T-helper 17 cell (primary cell): ENCODE measurements at regions not wholly inside any gene's neighbourhood (a gene's known extent, or its start where the extent isn't known, plus 50 kb on each side); places are given as distances from the start of the nearest gene placed in this dataset.

ENCODE experiments used
- ATAC-seq: fragments of 150-1000 bp; cut with Tn5 transposase; 2 replicates; pipeline ENCODE4 v1.10.0; 2021; ENCODE audit warnings: mild to moderate bottlenecking, moderate library complexity
- DNase-seq, 3 donors: peaks; one replicate each; pipeline versions ENCODE4 v3.0.0 to v3.0.0-alpha.2; 2020 to 2021
- H3K9me3 ChIP-seq: one replicate; pipeline ENCODE4 v1.7.0; 2013; ENCODE audit warnings: low read length, mild to moderate bottlenecking; ENCODE audit not compliant: control insufficient read depth, poor library complexity, severe bottlenecking
- H3K27ac Mint-ChIP-seq: one replicate; pipeline ENCODE4 v1.8.0; 2022; ENCODE audit warnings: mild to moderate bottlenecking, moderate library complexity, mixed read lengths
- H3K27me3 Mint-ChIP-seq: one replicate; pipeline ENCODE4 v1.8.0; 2022; ENCODE audit warnings: mixed read lengths
- H3K36me3 Mint-ChIP-seq: one replicate; pipeline ENCODE4 v1.8.0; 2022; ENCODE audit warnings: low read depth, mixed read lengths
- H3K4me1 Mint-ChIP-seq: one replicate; pipeline ENCODE4 v1.8.0; 2022; ENCODE audit warnings: mild to moderate bottlenecking, mixed read lengths
- H3K4me3 Mint-ChIP-seq: one replicate; pipeline ENCODE4 v1.8.0; 2022; ENCODE audit warnings: mild to moderate bottlenecking, moderate library complexity, mixed read lengths

- no peak overlapping the region for H3K27ac Mint-ChIP-seq
- ATAC-seq: no peak
- H3K27me3 Mint-ChIP-seq: peaks cover 10% of the 10 kb centered on the region
- no peaks in the 10 kb centered on the region for H3K36me3 Mint-ChIP-seq
- H3K4me1 Mint-ChIP-seq: no peaks in the 10 kb centered on the region
- H3K4me3 Mint-ChIP-seq: no peak overlapping the region
- no peaks in the 10 kb centered on the region for H3K9me3 ChIP-seq
- no peak for DNase-seq
Observed at GRCh38 chr2:118509319-118510004, 338.0 kb downstream of the EN1 start.

- DNase-seq (no peak), ATAC-seq (no peak)
- H3K4me3 Mint-ChIP-seq: no peak overlapping the region
- H3K27ac Mint-ChIP-seq: no peak overlapping the region
- no peaks in the 10 kb centered on the region for H3K4me1 Mint-ChIP-seq
- H3K27me3 Mint-ChIP-seq: peaks cover 10% of the 10 kb centered on the region
- H3K36me3 Mint-ChIP-seq: no peaks in the 10 kb centered on the region
- H3K9me3 ChIP-seq: no peaks in the 10 kb centered on the region
Observed at GRCh38 chr2:118508282-118508681, 339.2 kb downstream of the EN1 start.

- DNase-seq: no peak
- Mint-ChIP-seq H3K4me3 (no peak overlapping the region), H3K4me1 (no peaks in the 10 kb centered on the region), H3K27ac (no peak overlapping the region), H3K36me3 (no peaks in the 10 kb centered on the region), H3K27me3 (peaks cover 7% of the 10 kb centered on the region)
- no peaks in the 10 kb centered on the region for H3K9me3 ChIP-seq
- no peak for ATAC-seq
Observed at GRCh38 chr2:118505436-118505835, 342.0 kb downstream of the EN1 start.

GRCh38 chr2:118502106-118502505 is 345.3 kb downstream of the EN1 start:
- no peaks in the 10 kb centered on the region for H3K36me3 Mint-ChIP-seq
- no peak for ATAC-seq
- no peaks in the 10 kb centered on the region for H3K4me1 Mint-ChIP-seq
- no peak for DNase-seq
- H3K27me3 Mint-ChIP-seq: peaks cover 11% of the 10 kb centered on the region
- H3K9me3 ChIP-seq: no peaks in the 10 kb centered on the region
- no peak overlapping the region for H3K27ac Mint-ChIP-seq
- H3K4me3 Mint-ChIP-seq: no peak overlapping the region

- Mint-ChIP-seq H3K27me3 (peaks cover 20% of the 10 kb centered on the region), H3K4me1 (no peaks in the 10 kb centered on the region), H3K36me3 (no peaks in the 10 kb centered on the region), H3K27ac (no peak overlapping the region), H3K4me3 (no peak overlapping the region)
- DNase-seq: no peak
- no peak for ATAC-seq
- H3K9me3 ChIP-seq: no peaks in the 10 kb centered on the region
Observed at GRCh38 chr2:118498943-118499342, 348.5 kb downstream of the EN1 start.

GRCh38 chr2:118496870-118497611 is 350.4 kb downstream of the EN1 start:
- no peak overlapping the region for H3K4me3 Mint-ChIP-seq
- no peaks in the 10 kb centered on the region for H3K9me3 ChIP-seq
- H3K27ac Mint-ChIP-seq: no peak overlapping the region
- H3K4me1 Mint-ChIP-seq: no peaks in the 10 kb centered on the region
- H3K27me3 Mint-ChIP-seq: peaks cover 29% of the 10 kb centered on the region
- DNase-seq (no peak), ATAC-seq (no peak)
- no peaks in the 10 kb centered on the region for H3K36me3 Mint-ChIP-seq

GRCh38 chr2:118496467-118496866 is 351.0 kb downstream of the EN1 start:
- DNase-seq: no peak

GRCh38 chr2:118495290-118495689 is 352.2 kb downstream of the EN1 start:
- H3K9me3 ChIP-seq: peaks cover 4% of the 10 kb centered on the region
- no peak for ATAC-seq
- peaks cover 29% of the 10 kb centered on the region for H3K27me3 Mint-ChIP-seq
- no peak for DNase-seq
- no peaks in the 10 kb centered on the region for H3K4me1 Mint-ChIP-seq
- no peaks in the 10 kb centered on the region for H3K36me3 Mint-ChIP-seq
- no peak overlapping the region for H3K4me3 Mint-ChIP-seq
- H3K27ac Mint-ChIP-seq: no peak overlapping the region

More at GRCh38 chr2:118496467-118496866, 351.0 kb downstream of the EN1 start:
- peaks cover 29% of the 10 kb centered on the region for H3K27me3 Mint-ChIP-seq
- no peak overlapping the region for H3K27ac Mint-ChIP-seq
- H3K4me3 Mint-ChIP-seq: no peak overlapping the region
- H3K36me3 Mint-ChIP-seq: no peaks in the 10 kb centered on the region
- H3K9me3 ChIP-seq: no peaks in the 10 kb centered on the region
- no peaks in the 10 kb centered on the region for H3K4me1 Mint-ChIP-seq
- no peak for ATAC-seq

GRCh38 chr2:118493213-118493612 is 354.2 kb downstream of the EN1 start:
- DNase-seq: no peak
- no peak for ATAC-seq
- peaks cover 4% of the 10 kb centered on the region for H3K9me3 ChIP-seq
- H3K4me1 Mint-ChIP-seq: no peaks in the 10 kb centered on the region
- H3K4me3 Mint-ChIP-seq: no peak overlapping the region
- no peak overlapping the region for H3K27ac Mint-ChIP-seq
- peaks cover 29% of the 10 kb centered on the region for H3K27me3 Mint-ChIP-seq
- H3K36me3 Mint-ChIP-seq: no peaks in the 10 kb centered on the region

- H3K9me3 ChIP-seq: peaks cover 4% of the 10 kb centered on the region
- Mint-ChIP-seq H3K4me1 (no peaks in the 10 kb centered on the region), H3K27ac (no peak overlapping the region)
Observed at GRCh38 chr2:118492335-118492734, 355.1 kb downstream of the EN1 start.

GRCh38 chr2:118490330-118490729 is 357.1 kb downstream of the EN1 start:
- no peaks in the 10 kb centered on the region for H3K36me3 Mint-ChIP-seq
- H3K27me3 Mint-ChIP-seq: peaks cover 10% of the 10 kb centered on the region
- no peak for DNase-seq
- peaks cover 4% of the 10 kb centered on the region for H3K9me3 ChIP-seq
- no peaks in the 10 kb centered on the region for H3K4me1 Mint-ChIP-seq
- H3K27ac Mint-ChIP-seq: no peak overlapping the region
- ATAC-seq: no peak
- H3K4me3 Mint-ChIP-seq: no peak overlapping the region

More at GRCh38 chr2:118492335-118492734, 355.1 kb downstream of the EN1 start:
- DNase-seq (no peak), ATAC-seq (no peak)
- H3K27me3 Mint-ChIP-seq: peaks cover 20% of the 10 kb centered on the region
- H3K36me3 Mint-ChIP-seq: no peaks in the 10 kb centered on the region
- H3K4me3 Mint-ChIP-seq: no peak overlapping the region

GRCh38 chr2:118489712-118490299 is 357.6 kb downstream of the EN1 start:
- ATAC-seq (no peak), DNase-seq (no peak)
- H3K27ac Mint-ChIP-seq: no peak overlapping the region
- H3K9me3 ChIP-seq: peaks cover 4% of the 10 kb centered on the region
- no peak overlapping the region for H3K4me3 Mint-ChIP-seq
- H3K36me3 Mint-ChIP-seq: no peaks in the 10 kb centered on the region
- H3K27me3 Mint-ChIP-seq: peaks cover 10% of the 10 kb centered on the region
- no peaks in the 10 kb centered on the region for H3K4me1 Mint-ChIP-seq

- DNase-seq (no peak), ATAC-seq (no peak)
- peaks cover 16% of the 10 kb centered on the region for H3K27me3 Mint-ChIP-seq
- H3K27ac Mint-ChIP-seq: no peak overlapping the region
- no peaks in the 10 kb centered on the region for H3K4me1 Mint-ChIP-seq
- no peaks in the 10 kb centered on the region for H3K9me3 ChIP-seq
- no peaks in the 10 kb centered on the region for H3K36me3 Mint-ChIP-seq
- H3K4me3 Mint-ChIP-seq: no peak overlapping the region
Observed at GRCh38 chr2:118481299-118481698, 366.1 kb downstream of the EN1 start.
